H7 (cell line): ENCODE measurements at regions not wholly inside any gene's neighbourhood (a gene's known extent, or its start where the extent isn't known, plus 50 kb on each side); places are given as distances from the start of the nearest gene placed in this dataset.
A peak's percentile ranks its signal among the peaks of the same experiment; 100 is the strongest.
"Not testable (repeated sequence)": the region's sequence is repeated elsewhere in the genome, so short reads cannot be mapped to it uniquely, and the experiment has no call there.

ENCODE experiments used
- DNase-seq: peaks from one replicate; pipeline ENCODE4 v3.0.0; 2012
- H3K27me3 ChIP-seq: 2 replicates; pipeline ENCODE4 v1.6.0; 2011; ENCODE audit warnings: mild to moderate bottlenecking, low read length; ENCODE audit not compliant: control insufficient read depth, insufficient read depth
- H3K36me3 ChIP-seq: replicated peaks from 2 replicates; pipeline ENCODE4 v1.5.1; 2011; ENCODE audit warnings: low read length; ENCODE audit not compliant: control insufficient read depth, insufficient read depth
- H3K4me3 ChIP-seq: 2 replicates; pipeline ENCODE4 v1.5.1; 2011; ENCODE audit warnings: low read depth, mild to moderate bottlenecking, control low read depth, low read length, moderate library complexity; ENCODE audit not compliant: insufficient read depth

GRCh38 chr4:162509333-162509732 lies 345.5 kb upstream of the FSTL5 start:
- H3K4me3 ChIP-seq: no peak overlapping the region
- no peaks in the 10 kb centered on the region for H3K36me3 ChIP-seq
- DNase-seq: no peak
- no peaks in the 10 kb centered on the region for H3K27me3 ChIP-seq

GRCh38 chr4:162506253-162506652 lies 342.5 kb upstream of the FSTL5 start:
- no peaks in the 10 kb centered on the region for H3K36me3 ChIP-seq
- DNase-seq: no peak
- no peaks in the 10 kb centered on the region for H3K27me3 ChIP-seq
- H3K4me3 ChIP-seq: no peak overlapping the region

GRCh38 chr4:162503868-162504267 lies 340.1 kb upstream of the FSTL5 start:
- Histone ChIP-seq H3K36me3 (no peaks in the 10 kb centered on the region), H3K4me3 (no peak overlapping the region), H3K27me3 (no peaks in the 10 kb centered on the region)
- no peak for DNase-seq

GRCh38 chr4:162502109-162502508 lies 338.3 kb upstream of the FSTL5 start:
- Histone ChIP-seq H3K36me3 (no peaks in the 10 kb centered on the region), H3K4me3 (no peak overlapping the region), H3K27me3 (no peaks in the 10 kb centered on the region)
- DNase-seq: no peak

- peak; percentile 12 for DNase-seq
- no peak overlapping the region for H3K4me3 ChIP-seq
- no peaks in the 10 kb centered on the region for H3K36me3 ChIP-seq
- no peaks in the 10 kb centered on the region for H3K27me3 ChIP-seq
Measured at GRCh38 chr4:162499478-162499877, 335.7 kb upstream of the FSTL5 start.

GRCh38 chr4:162498168-162498567 lies 334.4 kb upstream of the FSTL5 start:
- H3K4me3 ChIP-seq: no peak overlapping the region
- no peaks in the 10 kb centered on the region for H3K36me3 ChIP-seq
- no peak for DNase-seq
- H3K27me3 ChIP-seq: no peaks in the 10 kb centered on the region

GRCh38 chr4:162497564-162498167 lies 333.9 kb upstream of the FSTL5 start:
- Histone ChIP-seq H3K36me3 (no peaks in the 10 kb centered on the region), H3K27me3 (no peaks in the 10 kb centered on the region), H3K4me3 (no peak overlapping the region)
- peak; percentile 13 for DNase-seq

GRCh38 chr4:162494935-162495334 lies 331.1 kb upstream of the FSTL5 start:
- DNase-seq: no peak
- Histone ChIP-seq H3K4me3 (no peak overlapping the region), H3K36me3 (no peaks in the 10 kb centered on the region), H3K27me3 (no peaks in the 10 kb centered on the region)

- H3K36me3 ChIP-seq: no peaks in the 10 kb centered on the region
- H3K27me3 ChIP-seq: no peaks in the 10 kb centered on the region
- H3K4me3 ChIP-seq: no peak overlapping the region
- DNase-seq: no peak
Measured at GRCh38 chr4:162485486-162485885, 321.7 kb upstream of the FSTL5 start.

- no peak for DNase-seq
- H3K27me3 ChIP-seq: no peaks in the 10 kb centered on the region
- H3K36me3 ChIP-seq: no peaks in the 10 kb centered on the region
- no peak overlapping the region for H3K4me3 ChIP-seq
Measured at GRCh38 chr4:162475246-162475645, 311.4 kb upstream of the FSTL5 start.

- no peaks in the 10 kb centered on the region for H3K27me3 ChIP-seq
- H3K36me3 ChIP-seq: no peaks in the 10 kb centered on the region
- DNase-seq: no peak
- H3K4me3 ChIP-seq: no peak overlapping the region
Measured at GRCh38 chr4:162469977-162470376, 306.2 kb upstream of the FSTL5 start.

GRCh38 chr4:162465356-162465755 lies 301.6 kb upstream of the FSTL5 start:
- not testable (repeated sequence) for DNase-seq, H3K36me3 ChIP-seq, H3K27me3 ChIP-seq, H3K4me3 ChIP-seq

- DNase-seq: no peak
- H3K4me3 ChIP-seq: no peak overlapping the region
- H3K36me3 ChIP-seq: no peaks in the 10 kb centered on the region
- no peaks in the 10 kb centered on the region for H3K27me3 ChIP-seq
Measured at GRCh38 chr4:162461952-162462351, 298.2 kb upstream of the FSTL5 start.

- no peak overlapping the region for H3K4me3 ChIP-seq
- H3K27me3 ChIP-seq: no peaks in the 10 kb centered on the region
- no peak for DNase-seq
- no peaks in the 10 kb centered on the region for H3K36me3 ChIP-seq
Measured at GRCh38 chr4:162458051-162458450, 294.3 kb upstream of the FSTL5 start.

- no peaks in the 10 kb centered on the region for H3K36me3 ChIP-seq
- no peaks in the 10 kb centered on the region for H3K27me3 ChIP-seq
- DNase-seq: no peak
- H3K4me3 ChIP-seq: no peak overlapping the region
Measured at GRCh38 chr4:162457071-162457865, 293.5 kb upstream of the FSTL5 start.
